Suppressor macrophage treated with lipopolysaccharide for 4 hours (primary cell): ENCODE measurements at regions not wholly inside any gene's neighbourhood (a gene's known extent, or its start where the extent isn't known, plus 50 kb on each side); places are given as distances from the start of the nearest gene placed in this dataset.

Experiments used
- DNase-seq: peaks from one replicate; pipeline ENCODE4 v3.0.0-alpha.2; 2020

- no peak for DNase-seq
These were observed 198.0 kb upstream of the COX10 start for GRCh38 chr17:13871261-13871660.

DNA sequence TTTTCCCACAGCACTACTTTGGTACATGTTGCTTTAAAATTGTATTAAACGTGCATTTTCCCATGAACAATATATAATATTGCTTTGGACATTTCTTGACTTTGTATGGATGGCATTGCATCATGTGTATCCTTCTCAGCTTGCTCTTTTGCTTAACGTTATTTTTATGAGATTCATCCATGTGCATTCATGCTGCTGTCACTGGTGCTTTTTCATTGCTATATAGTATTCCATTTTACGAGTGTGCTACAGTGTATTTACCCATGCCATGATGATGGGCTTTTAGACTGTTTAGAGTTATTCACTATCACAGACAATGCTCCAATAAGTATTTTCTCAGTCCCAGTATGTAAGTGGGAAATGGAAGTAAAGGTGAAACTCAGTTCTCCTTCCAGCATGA is 195.2 kb upstream of the COX10 start:
- no peak for DNase-seq

- DNase-seq = no peak
These were observed 194.5 kb upstream of the COX10 start for GRCh38 chr17:13874817-13875216.

- no peak for DNase-seq
These were observed 189.3 kb upstream of the COX10 start for GRCh38 chr17:13879961-13880466.

DNA sequence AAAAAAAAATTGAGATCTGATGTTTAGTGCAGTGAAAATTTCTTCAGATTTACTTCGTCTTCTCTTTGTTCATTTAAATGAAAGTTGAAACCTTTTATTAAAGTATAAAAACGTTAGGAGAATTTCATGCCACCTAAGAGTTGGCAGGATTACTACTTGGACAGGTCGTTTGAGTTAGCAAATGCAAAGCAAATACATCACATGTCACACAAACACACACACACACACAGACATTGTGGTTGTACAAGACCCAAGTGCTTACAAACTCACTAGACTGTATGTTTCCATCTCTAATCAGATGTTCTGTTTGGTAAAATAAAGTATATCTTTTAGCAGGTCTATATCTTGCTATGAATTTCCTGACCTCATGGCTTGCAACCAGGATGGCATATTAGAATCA is 185.6 kb upstream of the COX10 start:
- DNase-seq = no peak

- no peak for DNase-seq
These were observed 185.0 kb upstream of the COX10 start for GRCh38 chr17:13884347-13884746.

GRCh38 chr17:13885550-13885949 is 183.8 kb upstream of the COX10 start:
- no peak for DNase-seq

DNA sequence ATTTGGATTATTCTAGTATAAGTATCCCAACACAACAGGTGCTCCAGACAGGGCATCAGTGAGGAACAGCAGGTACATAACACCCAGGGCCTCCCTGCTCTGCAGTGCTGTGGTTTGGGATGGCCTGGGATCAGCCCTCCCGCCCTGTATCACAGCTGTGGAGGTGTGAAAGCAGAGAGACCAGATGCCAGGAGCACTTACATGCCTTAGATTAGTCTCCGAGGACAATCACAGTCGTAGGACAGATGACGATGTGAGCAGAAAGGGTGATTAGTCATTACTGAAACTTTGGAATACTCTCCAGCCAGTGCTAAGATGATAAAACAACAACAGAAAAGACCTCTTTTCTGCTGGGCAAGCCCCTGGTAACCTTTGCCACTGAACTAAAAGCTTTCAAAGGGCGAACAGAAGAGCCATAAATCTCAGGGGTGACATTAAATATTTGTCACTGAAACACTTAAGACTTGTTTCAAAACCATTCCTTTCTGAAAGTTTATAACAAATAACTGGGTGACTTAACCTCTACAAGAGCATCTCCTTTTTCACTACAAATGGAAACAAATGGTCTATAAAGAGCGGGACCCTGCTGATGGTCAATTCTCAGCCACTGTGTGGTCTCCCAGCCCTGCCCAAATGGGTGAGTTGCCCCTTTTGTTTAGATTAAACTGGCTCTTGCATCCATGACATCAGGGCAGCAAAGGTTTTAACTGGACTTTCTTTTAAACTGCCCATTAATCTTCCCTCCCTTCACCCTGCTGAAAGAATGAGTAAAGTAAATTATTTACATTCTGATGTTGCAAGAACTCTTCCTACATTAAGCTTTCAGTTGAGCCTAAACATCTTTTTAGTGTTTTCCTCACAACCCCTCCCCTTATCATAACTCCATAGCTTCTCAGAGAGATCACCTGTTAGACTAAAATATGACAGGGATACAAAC is 183.1 kb upstream of the COX10 start:
- no peak for DNase-seq

- DNase-seq = no peak
These were observed 181.2 kb upstream of the COX10 start for GRCh38 chr17:13888056-13888609.

GRCh38 chr17:13908971-13909370 is 160.3 kb upstream of the COX10 start:
- DNase-seq = peak; percentile 11

DNA sequence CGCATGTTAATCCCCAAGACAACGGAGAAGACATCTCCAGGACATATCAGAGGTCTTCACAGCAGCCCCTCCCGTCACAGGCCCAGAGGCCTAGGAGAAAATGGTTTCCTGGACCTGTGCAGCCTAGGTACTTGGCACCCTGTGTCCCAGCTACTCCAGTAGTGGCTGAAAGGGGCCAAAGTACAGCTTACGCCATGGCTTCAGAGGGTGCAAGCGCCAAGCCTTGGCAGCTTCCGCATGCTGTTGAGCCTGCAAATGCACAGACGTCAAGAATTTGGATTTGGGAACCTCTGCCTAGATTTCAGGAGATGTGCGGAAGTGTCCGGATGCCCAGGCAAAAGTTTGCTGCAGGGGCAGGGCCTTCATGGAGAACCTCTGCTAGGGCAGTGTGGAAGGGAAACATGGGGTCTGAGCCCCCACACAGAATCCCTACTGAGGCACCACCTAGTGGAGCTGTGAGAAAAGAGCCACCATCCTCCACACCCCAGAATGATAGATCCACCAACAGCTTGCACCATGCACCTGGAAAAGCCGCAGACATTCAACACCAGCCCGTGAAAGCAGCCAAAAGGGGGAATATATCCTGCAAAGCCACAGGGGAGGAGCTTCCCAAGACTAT is 159.3 kb upstream of the COX10 start:
- DNase-seq = no peak

DNA sequence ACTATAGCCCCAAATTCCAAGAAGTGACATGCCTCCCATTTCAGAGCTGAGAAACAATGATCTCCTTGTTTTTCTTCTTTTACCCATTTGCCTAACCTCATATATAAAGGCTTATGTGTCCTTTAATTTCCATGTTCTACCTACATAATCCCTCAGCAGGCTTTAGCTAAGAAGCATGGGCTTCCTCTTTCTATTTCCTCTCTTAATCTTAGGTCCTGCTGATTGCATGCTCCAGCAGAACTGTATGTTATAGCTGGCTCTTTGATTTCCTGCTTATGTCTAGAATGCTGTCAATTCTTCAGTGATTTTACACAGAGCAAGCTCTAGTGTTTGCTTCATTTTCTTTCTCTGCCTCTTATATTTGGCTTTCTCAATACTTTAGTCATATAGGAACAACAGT is 151.7 kb upstream of the COX10 start:
- peak; percentile 39 for DNase-seq

- DNase-seq = no peak
These were observed 151.1 kb upstream of the COX10 start for GRCh38 chr17:13918247-13918646.

DNA sequence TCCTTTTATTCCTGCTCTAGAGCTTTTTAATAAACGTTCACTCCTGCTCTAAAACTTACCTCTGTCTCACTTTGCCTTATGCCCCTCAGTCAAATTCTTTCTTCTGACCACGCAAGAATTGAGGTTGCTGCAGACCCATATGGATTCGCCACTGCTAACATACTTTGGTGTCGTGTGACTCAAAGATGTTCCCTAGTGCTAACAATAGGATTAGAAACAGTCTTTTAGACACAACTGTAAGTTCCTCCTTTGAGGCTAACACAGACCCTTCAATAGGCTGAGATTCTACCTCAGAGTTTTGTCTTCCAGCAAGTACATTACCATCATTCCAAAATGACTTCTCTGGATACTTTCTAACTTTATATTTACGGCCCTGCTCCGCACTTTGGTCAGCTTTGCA is 149.5 kb upstream of the COX10 start:
- DNase-seq = no peak

GRCh38 chr17:13920413-13920812 is 148.9 kb upstream of the COX10 start:
- peak; percentile 25 for DNase-seq

GRCh38 chr17:13921841-13922776 is 147.2 kb upstream of the COX10 start:
- no peak for DNase-seq

- DNase-seq = no peak
These were observed 146.4 kb upstream of the COX10 start for GRCh38 chr17:13922885-13923284.

- no peak for DNase-seq
These were observed 143.7 kb upstream of the COX10 start for GRCh38 chr17:13925579-13925978.

GRCh38 chr17:13931111-13931526 is 138.2 kb upstream of the COX10 start:
- peak; percentile 96 for DNase-seq

DNA sequence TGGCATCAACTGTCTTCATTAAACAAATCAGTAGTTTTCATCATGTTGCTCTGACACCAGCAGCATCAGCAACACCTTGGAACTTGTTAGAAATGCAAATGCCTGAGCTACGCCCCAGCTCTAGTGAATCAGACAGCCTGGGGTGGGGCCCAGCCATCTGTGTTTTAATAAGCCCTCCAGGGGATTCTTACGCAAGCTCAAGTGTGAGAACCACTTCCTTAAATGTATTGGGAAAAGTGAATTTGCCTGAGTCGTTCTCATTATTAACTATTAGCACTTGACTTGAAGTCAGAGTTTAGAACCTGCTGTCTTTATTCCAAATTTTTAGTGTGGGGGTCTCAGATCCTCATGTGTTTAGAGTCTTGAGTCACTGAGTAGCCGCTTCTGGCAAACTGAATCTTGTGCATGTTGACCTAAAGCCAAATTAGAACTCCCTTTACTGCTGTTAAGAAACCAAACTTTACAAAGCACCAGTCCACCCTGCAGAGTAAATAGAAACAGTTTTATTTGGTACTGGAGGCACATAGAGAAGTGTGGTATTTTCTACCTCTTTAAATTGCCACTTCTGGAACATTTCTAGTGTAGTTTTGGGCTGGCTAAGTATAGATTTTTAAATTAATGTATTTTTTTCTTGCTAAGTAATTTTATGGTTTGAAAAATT is 137.4 kb upstream of the COX10 start:
- peak; percentile 93 for DNase-seq

GRCh38 chr17:13933441-13934276 is 135.6 kb upstream of the COX10 start:
- no peak for DNase-seq
